GM19438 (cell line): ENCODE measurements at regions not wholly inside any gene's neighbourhood (a gene's known extent, or its start where the extent isn't known, plus 50 kb on each side); places are given as distances from the start of the nearest gene placed in this dataset.
"Not testable (repeated sequence)": the region's sequence is repeated elsewhere in the genome, so short reads cannot be mapped to it uniquely, and the experiment has no call there.

ENCODE experiments used
- ATAC-seq: cut with Tn5 transposase; IDR thresholded peaks from one replicate; pipeline ENCODE4 v1.9.1; 2021; ENCODE audit warnings: low read depth; ENCODE audit not compliant: unreplicated experiment

DNA sequence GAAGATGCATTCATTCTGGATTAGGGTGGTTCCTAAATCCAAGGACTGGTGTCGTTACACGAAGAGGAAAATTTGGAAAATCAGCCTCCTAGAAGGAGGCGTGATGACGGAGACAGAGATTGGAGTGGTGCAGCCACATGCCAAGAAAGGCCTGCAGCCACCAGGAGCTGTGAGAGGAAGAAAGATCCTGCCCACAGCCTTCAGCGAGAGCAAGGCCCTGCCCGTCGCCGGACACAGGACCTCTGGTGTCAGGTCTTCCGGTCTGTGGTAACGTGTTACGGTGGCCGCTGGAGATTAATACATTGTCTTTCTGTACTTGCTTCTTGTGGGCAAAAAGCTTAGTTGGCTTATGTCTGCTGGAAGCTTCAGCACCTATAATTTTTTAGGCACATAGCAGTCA lies 1045.8 kb downstream of the BRD1 start:
- ATAC-seq = no peak

- no peak for ATAC-seq
Observed at GRCh38 chr22:48781391-48781790, 1046.3 kb downstream of the BRD1 start.

- no peak for ATAC-seq
Observed at GRCh38 chr22:48780597-48781277, 1046.9 kb downstream of the BRD1 start.

DNA sequence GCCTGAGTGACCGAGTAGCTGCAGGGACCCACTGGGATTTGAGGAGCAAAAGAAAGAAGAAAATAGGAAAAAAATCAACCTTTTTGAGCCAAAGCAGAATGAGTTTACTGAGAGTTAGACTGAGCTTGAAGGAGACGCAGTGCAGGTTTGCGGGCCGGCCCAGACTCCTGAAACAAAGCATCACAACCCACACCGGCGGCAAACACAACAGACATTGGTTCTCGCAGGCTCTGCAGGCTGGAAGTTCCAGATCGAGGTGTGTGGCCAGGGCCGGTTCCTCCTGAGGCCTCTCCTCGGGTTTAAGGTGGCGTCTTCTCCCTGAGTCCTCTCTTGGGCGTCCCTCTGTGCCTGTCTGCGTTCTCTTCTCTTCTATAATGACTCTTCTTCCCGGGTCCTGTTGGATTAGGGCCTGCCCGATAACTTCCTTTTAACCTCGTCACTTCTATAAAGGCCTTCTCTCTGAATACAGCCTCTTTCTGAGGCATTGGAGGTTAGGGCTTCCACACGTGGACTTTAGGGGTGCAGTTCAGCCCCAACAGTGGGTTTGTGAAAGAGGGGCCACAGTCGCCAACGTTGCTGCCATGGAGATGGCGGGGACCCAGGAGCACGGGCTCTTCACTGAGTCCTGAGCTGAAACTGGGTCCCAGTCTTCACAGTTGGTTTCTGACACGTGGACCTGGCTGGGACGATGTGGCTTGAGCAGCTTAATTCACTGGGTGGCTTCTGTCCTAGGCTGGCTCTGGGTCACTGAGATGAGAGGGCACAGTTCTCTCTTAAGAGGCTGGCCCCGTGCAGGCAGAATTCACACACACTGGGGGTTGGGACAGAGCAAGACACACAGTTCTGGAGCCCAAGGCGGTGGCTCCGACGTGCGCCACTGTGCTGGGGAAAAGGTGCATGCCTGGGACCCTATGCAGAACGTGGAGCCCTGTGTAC lies 1047.7 kb downstream of the BRD1 start:
- ATAC-seq = no peak

DNA sequence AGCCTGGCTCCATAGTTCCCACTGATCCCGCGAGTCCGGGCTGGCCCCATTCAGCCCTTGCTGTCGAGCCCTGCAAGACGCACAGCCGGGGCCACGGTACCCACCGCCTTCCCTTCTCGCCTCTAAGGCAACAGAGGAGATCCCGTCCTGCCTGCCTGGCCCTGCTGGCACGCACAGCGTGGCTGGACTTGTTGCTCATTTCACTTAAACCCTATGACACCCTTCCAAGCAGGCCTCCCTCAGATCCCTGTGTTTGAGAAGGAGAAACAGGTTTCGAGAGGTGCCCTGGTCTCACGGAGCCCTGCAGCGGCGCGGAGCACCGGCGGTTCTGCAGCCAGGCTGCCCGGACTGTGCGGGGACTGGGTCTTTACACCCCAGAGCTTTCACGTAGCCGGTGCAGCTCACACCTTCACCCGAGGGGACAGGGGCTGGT lies 1048.4 kb downstream of the BRD1 start:
- no peak for ATAC-seq

GRCh38 chr22:48778308-48779195 lies 1049.1 kb downstream of the BRD1 start:
- no peak for ATAC-seq

- ATAC-seq = no peak
Observed at GRCh38 chr22:48772286-48772907, 1055.3 kb downstream of the BRD1 start.

DNA sequence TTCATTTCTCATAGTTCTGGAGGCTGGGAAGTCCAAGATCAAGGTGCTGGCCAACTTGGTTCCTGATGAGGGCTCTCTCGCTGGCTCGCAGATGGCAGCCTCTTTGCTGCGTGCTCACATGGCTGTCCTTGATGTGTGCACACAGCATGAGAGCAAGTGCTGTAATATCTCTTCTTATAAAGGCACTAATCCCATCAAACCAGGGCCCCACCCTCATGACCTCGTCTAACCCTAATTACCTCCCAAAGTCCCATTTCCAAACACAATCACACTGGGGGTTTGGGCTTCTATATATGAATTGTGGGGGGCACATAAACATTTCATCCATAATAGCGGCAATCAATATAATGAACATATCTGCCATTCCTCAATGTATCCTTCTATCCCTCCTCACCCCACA lies 1062.1 kb downstream of the BRD1 start:
- no peak for ATAC-seq

- no peak for ATAC-seq
Observed at GRCh38 chr22:48761546-48761945, 1066.1 kb downstream of the BRD1 start.

DNA sequence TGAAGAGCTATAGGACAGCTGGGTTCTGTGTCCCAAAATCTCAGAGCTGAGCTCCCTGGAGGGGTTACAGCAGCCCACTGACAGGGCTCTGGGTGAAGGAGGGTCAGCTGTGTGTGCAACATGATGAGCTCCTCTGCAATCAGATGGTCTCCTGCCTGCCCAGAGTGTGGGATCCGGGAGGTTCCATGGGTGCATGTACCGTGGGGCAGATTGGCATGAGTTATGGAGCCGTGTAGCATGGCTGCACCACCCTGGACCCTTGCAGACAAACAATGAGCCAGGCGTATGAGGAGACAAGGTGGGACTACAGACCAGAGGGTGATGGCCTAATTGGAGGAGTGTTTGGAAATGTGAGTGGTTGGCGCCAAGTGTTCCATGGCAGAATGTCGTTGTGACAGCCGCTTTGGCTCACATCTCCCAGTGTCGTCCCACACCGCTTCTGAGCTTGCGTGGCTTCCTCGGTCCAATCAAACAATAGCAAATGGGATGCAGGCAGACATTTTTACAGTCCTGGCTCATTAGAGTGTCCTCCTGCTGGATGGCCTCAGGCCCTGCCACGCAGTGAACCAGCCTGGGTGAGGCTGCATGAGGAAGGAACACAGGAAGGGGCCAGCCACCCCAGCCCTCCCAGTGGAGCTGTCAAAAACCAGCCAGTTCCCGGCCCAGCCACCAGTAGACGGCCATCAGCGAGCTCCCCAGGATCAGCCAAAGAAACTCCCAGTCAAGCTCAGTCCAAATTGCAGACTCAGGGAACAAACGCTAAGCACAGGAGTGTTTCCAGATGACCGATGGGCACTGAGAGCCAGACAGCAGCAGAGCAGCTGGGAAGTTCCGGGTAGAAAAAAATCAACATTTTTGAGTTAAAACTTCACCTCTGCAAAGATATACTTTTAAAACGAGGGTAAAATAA lies 1066.9 kb downstream of the BRD1 start:
- ATAC-seq = no peak

DNA sequence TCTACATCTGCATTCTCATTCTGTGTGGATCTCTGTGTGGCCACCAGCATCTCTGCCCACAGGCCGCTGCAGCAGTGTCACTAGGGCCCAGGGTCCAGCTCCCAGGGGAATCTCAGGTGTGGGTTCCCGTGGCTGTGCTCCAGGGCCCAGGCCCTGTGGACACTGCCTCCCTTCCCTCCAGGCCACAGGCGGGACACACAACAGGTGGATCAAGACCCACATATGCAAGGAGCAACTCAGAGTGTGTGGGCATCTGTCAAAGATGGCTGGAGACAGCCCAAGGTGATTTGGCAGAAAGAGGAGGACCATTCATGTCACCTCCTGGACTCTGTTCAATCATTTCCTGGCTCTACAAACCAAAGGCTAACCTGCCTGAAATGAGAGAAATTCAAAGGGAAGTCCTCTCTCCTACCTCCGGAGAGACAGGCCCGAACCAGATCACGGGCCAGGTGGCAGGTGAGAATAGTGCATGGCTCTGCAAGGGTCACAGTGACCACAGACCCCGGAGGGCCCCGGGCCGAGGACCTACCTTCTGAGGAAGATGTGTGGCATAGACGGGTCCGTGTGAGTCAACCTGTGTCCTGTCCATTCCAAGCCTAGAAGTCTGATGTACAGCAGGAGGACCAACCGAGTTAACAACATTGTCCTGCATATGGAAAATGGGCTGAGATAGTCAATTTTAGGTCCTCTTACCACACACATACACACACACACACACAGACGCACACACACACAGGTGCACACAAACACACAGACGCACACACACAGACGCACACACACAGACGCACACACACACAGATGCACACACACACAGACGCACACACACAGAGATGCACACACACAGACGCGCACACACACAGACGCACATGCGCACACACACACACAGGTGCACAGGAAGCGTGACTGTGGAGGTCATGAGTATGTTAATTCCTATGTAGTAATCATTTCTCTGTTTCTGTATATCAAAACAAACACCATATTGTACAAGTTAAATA lies 1068.5 kb downstream of the BRD1 start:
- no peak for ATAC-seq

DNA sequence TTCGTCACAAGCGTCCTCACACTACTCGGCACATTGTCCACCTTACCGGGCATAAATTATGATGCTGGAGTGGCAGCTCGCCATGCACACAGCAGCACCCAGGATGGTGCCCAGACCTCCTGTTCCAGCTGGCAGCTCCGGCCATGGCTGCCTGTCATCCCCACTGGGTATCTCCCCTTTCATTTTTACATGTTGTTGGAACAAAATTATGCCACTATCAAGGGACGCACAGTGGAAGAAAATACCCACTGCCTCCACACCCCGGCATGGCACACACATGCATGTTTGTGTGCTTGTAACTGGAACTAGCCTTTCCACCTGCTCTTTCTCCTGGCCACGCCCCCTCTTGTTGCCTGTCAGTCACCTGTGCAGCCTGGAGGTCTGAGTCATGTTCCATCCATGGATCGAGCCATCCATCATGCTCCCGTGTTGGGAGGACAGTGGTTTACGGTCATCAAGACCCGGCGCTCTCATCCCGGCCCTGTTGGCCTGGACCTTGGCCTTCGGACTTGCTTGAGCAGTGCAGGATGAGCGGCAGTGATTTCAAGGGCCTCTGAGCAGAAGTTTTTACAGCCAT lies 1069.6 kb downstream of the BRD1 start:
- no peak for ATAC-seq

GRCh38 chr22:48757581-48757980 lies 1070.1 kb downstream of the BRD1 start:
- no peak for ATAC-seq

DNA sequence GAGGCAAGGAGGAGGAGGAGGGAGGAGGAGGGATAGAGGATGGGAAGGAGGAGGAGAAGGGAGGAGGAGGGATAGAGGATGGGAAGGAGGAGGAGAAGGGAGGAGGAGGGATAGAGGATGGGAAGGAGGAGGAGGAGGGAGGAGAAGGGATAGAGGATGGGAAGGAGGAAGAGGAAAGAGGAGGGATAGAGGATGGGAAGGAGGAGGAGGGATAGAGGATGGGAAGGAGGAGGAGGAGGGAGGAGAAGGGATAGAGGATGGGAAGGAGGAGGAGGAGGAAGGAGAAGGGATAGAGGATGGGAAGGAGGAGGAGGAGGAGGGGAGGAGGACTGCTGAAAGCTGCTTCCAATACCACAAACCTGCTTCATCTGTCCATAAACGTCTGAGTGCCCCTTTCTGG lies 1070.5 kb downstream of the BRD1 start:
- ATAC-seq = not testable (repeated sequence)

GRCh38 chr22:48756146-48757111 lies 1071.2 kb downstream of the BRD1 start:
- ATAC-seq = no peak

- ATAC-seq = no peak
Observed at GRCh38 chr22:48755059-48755949, 1072.4 kb downstream of the BRD1 start.
